Iris pigment epithelial cell (primary cell): ENCODE measurements at regions not wholly inside any gene's neighbourhood (a gene's known extent, or its start where the extent isn't known, plus 50 kb on each side); places are given as distances from the start of the nearest gene placed in this dataset.
"Not testable (repeated sequence)": the region's sequence is repeated elsewhere in the genome, so short reads cannot be mapped to it uniquely, and the experiment has no call there.

ENCODE experiments used
- DNase-seq: peaks from one replicate; pipeline ENCODE4 v3.0.0-alpha.2; 2011; ENCODE audit warnings: low read depth

GRCh38 chr3:103170651-103171050 is 735.8 kb downstream of the ZPLD1 start:
- DNase-seq: no peak

GRCh38 chr3:103173940-103174339 is 739.1 kb downstream of the ZPLD1 start:
- no peak for DNase-seq

- no peak for DNase-seq
These were observed 746.3 kb downstream of the ZPLD1 start for GRCh38 chr3:103181160-103181559.

GRCh38 chr3:103184772-103185171 is 750.0 kb downstream of the ZPLD1 start:
- no peak for DNase-seq

GRCh38 chr3:103189941-103190340 is 755.1 kb downstream of the ZPLD1 start:
- DNase-seq: no peak

- peak; percentile 4 for DNase-seq
These were observed 760.4 kb downstream of the ZPLD1 start for GRCh38 chr3:103195216-103195615.

- no peak for DNase-seq
These were observed 768.6 kb downstream of the ZPLD1 start for GRCh38 chr3:103203441-103203840.

- DNase-seq: no peak
These were observed 775.8 kb downstream of the ZPLD1 start for GRCh38 chr3:103210583-103210982.

GRCh38 chr3:103218146-103218545 is 783.3 kb downstream of the ZPLD1 start:
- DNase-seq: peak; percentile 1

- peak; percentile 5 for DNase-seq
These were observed 784.0 kb downstream of the ZPLD1 start for GRCh38 chr3:103218793-103219192.

GRCh38 chr3:103227651-103228050 is 792.8 kb downstream of the ZPLD1 start:
- DNase-seq: no peak

- DNase-seq: no peak
These were observed 812.6 kb downstream of the ZPLD1 start for GRCh38 chr3:103247459-103247858.

- not testable (repeated sequence) for DNase-seq
These were observed 820.0 kb downstream of the ZPLD1 start for GRCh38 chr3:103254827-103255226.

- DNase-seq: no peak
These were observed 834.5 kb downstream of the ZPLD1 start for GRCh38 chr3:103269287-103269686.

GRCh38 chr3:103271575-103271974 is 836.8 kb downstream of the ZPLD1 start:
- DNase-seq: no peak

- peak; percentile 17 for DNase-seq
These were observed 861.3 kb downstream of the ZPLD1 start for GRCh38 chr3:103295974-103296570.

- DNase-seq: not testable (repeated sequence)
These were observed 862.7 kb downstream of the ZPLD1 start for GRCh38 chr3:103297502-103297901.

- no peak for DNase-seq
These were observed 871.3 kb downstream of the ZPLD1 start for GRCh38 chr3:103306104-103306503.

- DNase-seq: no peak
These were observed 874.1 kb downstream of the ZPLD1 start for GRCh38 chr3:103308921-103309320.

GRCh38 chr3:103319912-103320311 is 885.1 kb downstream of the ZPLD1 start:
- no peak for DNase-seq

- DNase-seq: no peak
These were observed 902.5 kb downstream of the ZPLD1 start for GRCh38 chr3:103337179-103337845.

- DNase-seq: no peak
These were observed 906.3 kb downstream of the ZPLD1 start for GRCh38 chr3:103341078-103341606.

GRCh38 chr3:103342205-103342731 is 907.5 kb downstream of the ZPLD1 start:
- DNase-seq: no peak
